GM12892 (cell line): ENCODE measurements at regions not wholly inside any gene's neighbourhood (a gene's known extent, or its start where the extent isn't known, plus 50 kb on each side); places are given as distances from the start of the nearest gene placed in this dataset.

Source experiments
- POLR2A ChIP-seq: IDR thresholded peaks from 2 replicates; pipeline ENCODE4 v1.6.1; 2011; ENCODE audit warnings: low read depth, low read length, control low read depth
- POLR2AphosphoS5 ChIP-seq: IDR thresholded peaks from 2 replicates; pipeline ENCODE4 v1.6.1; 2011; ENCODE audit warnings: low read depth, low read length, control low read depth

DNA sequence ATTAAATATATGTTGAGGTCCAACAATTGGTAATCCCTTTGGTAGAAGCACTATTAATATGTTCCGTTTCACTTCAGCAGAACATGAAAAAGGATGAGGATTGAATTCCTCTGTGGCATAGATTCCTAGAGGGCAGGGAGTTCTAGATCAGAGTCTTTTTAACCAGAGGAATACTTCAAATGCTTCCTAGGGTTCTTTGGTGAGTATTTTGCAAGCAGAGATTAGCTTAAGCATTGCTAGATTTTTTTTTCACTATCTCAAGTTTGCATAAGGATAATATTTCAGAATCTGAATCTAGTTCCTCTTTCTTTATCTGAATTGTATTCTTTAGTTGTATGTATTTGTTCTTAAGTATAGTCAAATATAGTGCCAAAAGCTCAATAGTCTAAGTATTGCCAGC is 116.6 kb upstream of the ADAMTSL1 start:
- no peak for TF ChIP-seq POLR2A
- TF ChIP-seq POLR2AphosphoS5, result no peak
